ENCODE measurements at regions not wholly inside any gene's neighbourhood (a gene's known extent, or its start where the extent isn't known, plus 50 kb on each side); places are given as distances from the start of the nearest gene placed in this dataset.

GRCh38 chr2:150066490-150066889 lies 421.0 kb downstream of the RND3 start:
- TF ChIP-seq, protein P1, sequence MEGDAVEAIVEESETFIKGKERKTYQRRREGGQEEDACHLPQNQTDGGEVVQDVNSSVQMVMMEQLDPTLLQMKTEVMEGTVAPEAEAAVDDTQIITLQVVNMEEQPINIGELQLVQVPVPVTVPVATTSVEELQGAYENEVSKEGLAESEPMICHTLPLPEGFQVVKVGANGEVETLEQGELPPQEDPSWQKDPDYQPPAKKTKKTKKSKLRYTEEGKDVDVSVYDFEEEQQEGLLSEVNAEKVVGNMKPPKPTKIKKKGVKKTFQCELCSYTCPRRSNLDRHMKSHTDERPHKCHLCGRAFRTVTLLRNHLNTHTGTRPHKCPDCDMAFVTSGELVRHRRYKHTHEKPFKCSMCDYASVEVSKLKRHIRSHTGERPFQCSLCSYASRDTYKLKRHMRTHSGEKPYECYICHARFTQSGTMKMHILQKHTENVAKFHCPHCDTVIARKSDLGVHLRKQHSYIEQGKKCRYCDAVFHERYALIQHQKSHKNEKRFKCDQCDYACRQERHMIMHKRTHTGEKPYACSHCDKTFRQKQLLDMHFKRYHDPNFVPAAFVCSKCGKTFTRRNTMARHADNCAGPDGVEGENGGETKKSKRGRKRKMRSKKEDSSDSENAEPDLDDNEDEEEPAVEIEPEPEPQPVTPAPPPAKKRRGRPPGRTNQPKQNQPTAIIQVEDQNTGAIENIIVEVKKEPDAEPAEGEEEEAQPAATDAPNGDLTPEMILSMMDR (IDR thresholded peaks at IDR 0.05): no peak
- no peak for TF ChIP-seq POLR2A (IDR thresholded peaks at IDR 0.05)
